Stimulated activated naive CD8-positive, alpha-beta T cell treated with anti-CD3 and anti-CD28 coated beads, Interleukin-15, Interleukin-2, amounts not matched to agents 100 ng/mL and 50 ng/mL, for 24 hours (primary cell): ENCODE measurements at regions not wholly inside any gene's neighbourhood (a gene's known extent, or its start where the extent isn't known, plus 50 kb on each side); places are given as distances from the start of the nearest gene placed in this dataset.
"Not testable (repeated sequence)": the region's sequence is repeated elsewhere in the genome, so short reads cannot be mapped to it uniquely, and the experiment has no call there.

ENCODE experiments used
- H3K27ac Mint-ChIP-seq: one replicate; pipeline ENCODE4 v1.8.0; 2021; ENCODE audit warnings: mild to moderate bottlenecking, mixed read lengths
- H3K27me3 Mint-ChIP-seq: one replicate; pipeline ENCODE4 v1.8.0; 2021; ENCODE audit warnings: mixed read lengths
- H3K36me3 Mint-ChIP-seq: one replicate; pipeline ENCODE4 v1.8.0; 2021; ENCODE audit warnings: low read depth, mixed read lengths
- H3K4me1 Mint-ChIP-seq: one replicate; pipeline ENCODE4 v1.8.0; 2021; ENCODE audit warnings: low read depth, mixed read lengths
- H3K4me3 Mint-ChIP-seq: one replicate; pipeline ENCODE4 v1.8.0; 2021; ENCODE audit warnings: mild to moderate bottlenecking, mixed read lengths
- H3K9me3 Mint-ChIP-seq: one replicate; pipeline ENCODE4 v1.8.0; 2021; ENCODE audit warnings: mixed read lengths

GRCh38 chr7:68754414-68754813, 843.9 kb upstream of the AUTS2 start:
- no peak overlapping the region for H3K4me3 Mint-ChIP-seq
- no peaks in the 10 kb centered on the region for H3K36me3 Mint-ChIP-seq
- peaks cover 15% of the 10 kb centered on the region for H3K9me3 Mint-ChIP-seq
- H3K27ac Mint-ChIP-seq, result no peak overlapping the region
- H3K4me1 Mint-ChIP-seq, result no peaks in the 10 kb centered on the region
- no peaks in the 10 kb centered on the region for H3K27me3 Mint-ChIP-seq

- Mint-ChIP-seq H3K27ac (no peak overlapping the region), H3K36me3 (no peaks in the 10 kb centered on the region), H3K9me3 (peaks cover 17% of the 10 kb centered on the region), H3K27me3 (no peaks in the 10 kb centered on the region), H3K4me3 (no peak overlapping the region), H3K4me1 (no peaks in the 10 kb centered on the region)
These were observed 841.2 kb upstream of the AUTS2 start for GRCh38 chr7:68756986-68757495.

GRCh38 chr7:68760556-68760955, 837.7 kb upstream of the AUTS2 start:
- Mint-ChIP-seq H3K4me1 (no peaks in the 10 kb centered on the region), H3K27ac (no peak overlapping the region), H3K36me3 (peaks cover 3% of the 10 kb centered on the region), H3K4me3 (no peak overlapping the region), H3K9me3 (peaks cover 12% of the 10 kb centered on the region), H3K27me3 (no peaks in the 10 kb centered on the region)

- Mint-ChIP-seq H3K27me3 (no peaks in the 10 kb centered on the region), H3K27ac (no peak overlapping the region), H3K36me3 (peaks cover 3% of the 10 kb centered on the region), H3K4me3 (no peak overlapping the region), H3K9me3 (peaks cover 11% of the 10 kb centered on the region), H3K4me1 (no peaks in the 10 kb centered on the region)
These were observed 830.8 kb upstream of the AUTS2 start for GRCh38 chr7:68767462-68767861.

- peaks cover 15% of the 10 kb centered on the region for H3K9me3 Mint-ChIP-seq
- H3K27me3 Mint-ChIP-seq, result no peaks in the 10 kb centered on the region
- H3K4me1 Mint-ChIP-seq, result no peaks in the 10 kb centered on the region
- no peak overlapping the region for H3K4me3 Mint-ChIP-seq
- no peak overlapping the region for H3K27ac Mint-ChIP-seq
- H3K36me3 Mint-ChIP-seq, result no peaks in the 10 kb centered on the region
These were observed 827.6 kb upstream of the AUTS2 start for GRCh38 chr7:68770649-68771048.

- H3K36me3 Mint-ChIP-seq, result no peaks in the 10 kb centered on the region
- H3K4me1 Mint-ChIP-seq, result no peaks in the 10 kb centered on the region
- H3K4me3 Mint-ChIP-seq, result no peak overlapping the region
These were observed 821.9 kb upstream of the AUTS2 start for GRCh38 chr7:68776326-68776725.

GRCh38 chr7:68783684-68784083, 814.6 kb upstream of the AUTS2 start:
- H3K27ac Mint-ChIP-seq, result no peak overlapping the region
- H3K4me1 Mint-ChIP-seq, result no peaks in the 10 kb centered on the region
- H3K27me3 Mint-ChIP-seq, result no peaks in the 10 kb centered on the region
- no peaks in the 10 kb centered on the region for H3K36me3 Mint-ChIP-seq
- H3K9me3 Mint-ChIP-seq, result peaks cover 8% of the 10 kb centered on the region
- H3K4me3 Mint-ChIP-seq, result no peak overlapping the region

More at GRCh38 chr7:68776326-68776725, 821.9 kb upstream of the AUTS2 start:
- no peaks in the 10 kb centered on the region for H3K27me3 Mint-ChIP-seq
- no peak overlapping the region for H3K27ac Mint-ChIP-seq
- H3K9me3 Mint-ChIP-seq, result peaks cover 12% of the 10 kb centered on the region

- Mint-ChIP-seq H3K27ac (no peak overlapping the region), H3K36me3 (no peaks in the 10 kb centered on the region), H3K4me1 (no peaks in the 10 kb centered on the region), H3K9me3 (peaks cover 8% of the 10 kb centered on the region), H3K4me3 (no peak overlapping the region), H3K27me3 (no peaks in the 10 kb centered on the region)
These were observed 813.2 kb upstream of the AUTS2 start for GRCh38 chr7:68785036-68785435.

GRCh38 chr7:68787566-68787965, 810.7 kb upstream of the AUTS2 start:
- H3K4me1 Mint-ChIP-seq, result no peaks in the 10 kb centered on the region
- no peaks in the 10 kb centered on the region for H3K27me3 Mint-ChIP-seq
- H3K4me3 Mint-ChIP-seq, result no peak overlapping the region
- peaks cover 12% of the 10 kb centered on the region for H3K9me3 Mint-ChIP-seq
- no peaks in the 10 kb centered on the region for H3K36me3 Mint-ChIP-seq
- H3K27ac Mint-ChIP-seq, result no peak overlapping the region

GRCh38 chr7:68788529-68788928, 809.7 kb upstream of the AUTS2 start:
- H3K9me3 Mint-ChIP-seq, result peaks cover 12% of the 10 kb centered on the region
- not testable (repeated sequence) for H3K4me3 Mint-ChIP-seq, H3K4me1 Mint-ChIP-seq, H3K36me3 Mint-ChIP-seq, H3K27ac Mint-ChIP-seq, H3K27me3 Mint-ChIP-seq

- Mint-ChIP-seq H3K9me3 (peaks cover 13% of the 10 kb centered on the region), H3K4me1 (no peaks in the 10 kb centered on the region), H3K36me3 (no peaks in the 10 kb centered on the region), H3K4me3 (no peak overlapping the region), H3K27me3 (no peaks in the 10 kb centered on the region), H3K27ac (no peak overlapping the region)
These were observed 808.7 kb upstream of the AUTS2 start for GRCh38 chr7:68789597-68789996.

GRCh38 chr7:68792351-68792750, 805.9 kb upstream of the AUTS2 start:
- Mint-ChIP-seq H3K27me3 (no peaks in the 10 kb centered on the region), H3K4me1 (no peaks in the 10 kb centered on the region), H3K36me3 (no peaks in the 10 kb centered on the region), H3K27ac (no peak overlapping the region), H3K4me3 (no peak overlapping the region), H3K9me3 (peaks cover 17% of the 10 kb centered on the region)

GRCh38 chr7:68793513-68793912, 804.8 kb upstream of the AUTS2 start:
- Mint-ChIP-seq H3K27me3 (no peaks in the 10 kb centered on the region), H3K9me3 (peaks cover 17% of the 10 kb centered on the region), H3K4me3 (no peak overlapping the region), H3K36me3 (no peaks in the 10 kb centered on the region), H3K27ac (no peak overlapping the region), H3K4me1 (no peaks in the 10 kb centered on the region)

GRCh38 chr7:68800316-68800715, 798.0 kb upstream of the AUTS2 start:
- Mint-ChIP-seq H3K27me3 (no peaks in the 10 kb centered on the region), H3K36me3 (no peaks in the 10 kb centered on the region), H3K27ac (no peak overlapping the region), H3K4me1 (no peaks in the 10 kb centered on the region), H3K4me3 (no peak overlapping the region), H3K9me3 (peaks cover 12% of the 10 kb centered on the region)

- no peaks in the 10 kb centered on the region for H3K27me3 Mint-ChIP-seq
- H3K9me3 Mint-ChIP-seq, result peaks cover 22% of the 10 kb centered on the region
- H3K4me3 Mint-ChIP-seq, result no peak overlapping the region
- H3K4me1 Mint-ChIP-seq, result no peaks in the 10 kb centered on the region
- H3K27ac Mint-ChIP-seq, result no peak overlapping the region
- H3K36me3 Mint-ChIP-seq, result no peaks in the 10 kb centered on the region
These were observed 793.1 kb upstream of the AUTS2 start for GRCh38 chr7:68805159-68805558.

- no peaks in the 10 kb centered on the region for H3K36me3 Mint-ChIP-seq
- no peak overlapping the region for H3K4me3 Mint-ChIP-seq
- H3K9me3 Mint-ChIP-seq, result peaks cover 25% of the 10 kb centered on the region
- no peaks in the 10 kb centered on the region for H3K27me3 Mint-ChIP-seq
- H3K27ac Mint-ChIP-seq, result no peak overlapping the region
- H3K4me1 Mint-ChIP-seq, result no peaks in the 10 kb centered on the region
These were observed 790.6 kb upstream of the AUTS2 start for GRCh38 chr7:68807666-68808065.
